ENCODE measurements at regions not wholly inside any gene's neighbourhood (a gene's known extent, or its start where the extent isn't known, plus 50 kb on each side); places are given as distances from the start of the nearest gene placed in this dataset.
"Not testable (repeated sequence)": the region's sequence is repeated elsewhere in the genome, so short reads cannot be mapped to it uniquely, and the experiment has no call there.

- DNase-seq (ENCODE audit: low spot score) (no peak), ATAC-seq (ENCODE audit: low FRiP score) (no peak)
- TF ChIP-seq CTCF (IDR thresholded peaks at IDR 0.05), result no peak
Observed at GRCh38 chrX:17968367-17968766, 107.3 kb upstream of the RAI2 start.

- TF ChIP-seq CTCF (IDR thresholded peaks at IDR 0.05), result no peak
- ATAC-seq (ENCODE audit: low FRiP score) (no peak), DNase-seq (ENCODE audit: low spot score) (no peak)
Observed at GRCh38 chrX:17967888-17968287, 106.8 kb upstream of the RAI2 start.

- ATAC-seq (ENCODE audit: low FRiP score), result no peak
- TF ChIP-seq CTCF (IDR thresholded peaks at IDR 0.05), result no peak
Observed at GRCh38 chrX:17964871-17965270, 103.8 kb upstream of the RAI2 start.

GRCh38 chrX:17960891-17961290 lies 99.8 kb upstream of the RAI2 start:
- TF ChIP-seq CTCF (IDR thresholded peaks at IDR 0.05), result no peak
- no peak for ATAC-seq (ENCODE audit: low FRiP score)
- no peak for DNase-seq (ENCODE audit: low spot score)

More at GRCh38 chrX:17964871-17965270, 103.8 kb upstream of the RAI2 start:
- DNase-seq (ENCODE audit: low spot score), result no peak

- DNase-seq (ENCODE audit: low spot score), result no peak
- ATAC-seq (ENCODE audit: low FRiP score), result no peak
- TF ChIP-seq CTCF (IDR thresholded peaks at IDR 0.05), result no peak
Observed at GRCh38 chrX:17944833-17945497, 83.9 kb upstream of the RAI2 start.

GRCh38 chrX:17941171-17941570 lies 80.1 kb upstream of the RAI2 start:
- not testable (repeated sequence) for DNase-seq (ENCODE audit: low spot score); ATAC-seq (ENCODE audit: low FRiP score)

GRCh38 chrX:17939724-17940123 lies 78.6 kb upstream of the RAI2 start:
- DNase-seq (ENCODE audit: low spot score), result no peak
- TF ChIP-seq CTCF (IDR thresholded peaks at IDR 0.05), result no peak
- ATAC-seq (ENCODE audit: low FRiP score), result no peak

Data from omental fat pad (tissue), 3 donors.